CD14-positive monocyte (primary cell): ENCODE measurements at regions not wholly inside any gene's neighbourhood (a gene's known extent, or its start where the extent isn't known, plus 50 kb on each side); places are given as distances from the start of the nearest gene placed in this dataset.

Experiments used
- DNase-seq, 3 donors: peaks; one replicate each; pipeline ENCODE4 v3.0.0-alpha.2; 2011 to 2022
- H2AFZ ChIP-seq: 2 replicates; pipeline ENCODE4 v1.6.0; 2012; ENCODE audit warnings: mild to moderate bottlenecking, low read depth, low read length, inconsistent platforms; ENCODE audit not compliant: insufficient read depth, poor library complexity, severe bottlenecking
- H3K27ac ChIP-seq, 2 donors: 1 replicate in 1 of 2; 2 replicates in 1 of 2; pipeline ENCODE4 v1.5.1; 2012 to 2013; ENCODE audit warnings: low read length in 2 of 2, control low read depth in 1 of 2, inconsistent platforms in 1 of 2, low read depth in 1 of 2, mild to moderate bottlenecking in 1 of 2
- H3K27me3 ChIP-seq, 2 donors: one replicate each; pipeline versions ENCODE4 v1.6.0 to v1.6.1; 2011 to 2013; ENCODE audit warnings: low read length in 2 of 2; ENCODE audit not compliant: control insufficient read depth in 2 of 2, insufficient read depth in 2 of 2
- H3K36me3 ChIP-seq, 2 donors: replicated peaks in 1 of 2; 1 replicate in 1 of 2; 2 replicates in 1 of 2; pipeline versions ENCODE4 v1.5.1 to v1.6.1; 2012 to 2013; ENCODE audit warnings: low read length in 2 of 2, control low read depth in 1 of 2, inconsistent platforms in 1 of 2, mild to moderate bottlenecking in 1 of 2; ENCODE audit not compliant: insufficient read depth in 2 of 2, control insufficient read depth in 1 of 2
- H3K4me1 ChIP-seq, 2 donors: 1 replicate in 1 of 2; 2 replicates in 1 of 2; pipeline versions ENCODE4 v1.5.1 to v1.6.1; 2012 to 2013; ENCODE audit warnings: low read length in 2 of 2, control low read depth in 1 of 2, inconsistent platforms in 1 of 2, mild to moderate bottlenecking in 1 of 2, moderate library complexity in 1 of 2; ENCODE audit not compliant: insufficient read depth in 2 of 2, control insufficient read depth in 1 of 2
- H3K4me2 ChIP-seq: replicated peaks from 2 replicates; pipeline ENCODE3; 2012; ENCODE audit warnings: low read length, moderate library complexity, mild to moderate bottlenecking; ENCODE audit not compliant: poor library complexity, severe bottlenecking; ENCODE audit errors: extremely low read depth
- H3K4me3 ChIP-seq, 3 experiments: fragments of 200-600 bp in 1 of 3; sonication (generic) in 1 of 3; replicated peaks in 1 of 3; 1 replicate in 2 of 3; 2 replicates in 1 of 3; pipeline ENCODE4 v1.5.1; 2011 to 2013; ENCODE audit warnings: low read length in 3 of 3, mild to moderate bottlenecking in 3 of 3, control low read depth in 2 of 3, low read depth in 2 of 3, inconsistent platforms in 1 of 3, moderate library complexity in 1 of 3
- H3K79me2 ChIP-seq: 2 replicates; pipeline ENCODE4 v1.6.0; 2012; ENCODE audit warnings: mild to moderate bottlenecking, control low read depth, inconsistent platforms, low read length, moderate library complexity; ENCODE audit not compliant: insufficient read depth
- H3K9ac ChIP-seq: 2 replicates; pipeline ENCODE4 v1.6.0; 2017; ENCODE audit warnings: low read length, mild to moderate bottlenecking; ENCODE audit not compliant: insufficient read depth, poor library complexity, severe bottlenecking
- H3K9me3 ChIP-seq, 2 donors: replicated peaks in 1 of 2; 1 replicate in 1 of 2; 2 replicates in 1 of 2; pipeline versions ENCODE4 v1.5.1 to v1.6.1; 2012 to 2013; ENCODE audit warnings: low read length in 2 of 2, control low read depth in 1 of 2; ENCODE audit not compliant: control insufficient read depth in 1 of 2, insufficient read depth in 1 of 2
- H4K20me1 ChIP-seq: 2 replicates; pipeline ENCODE4 v1.6.0; 2012; ENCODE audit warnings: mild to moderate bottlenecking, low read length, control low read depth, moderate library complexity; ENCODE audit not compliant: insufficient read depth
- H3K27ac Mint-ChIP-seq, 7 donors: one replicate each; pipeline ENCODE4 v1.8.0; 2020; ENCODE audit warnings: mild to moderate bottlenecking in 7 of 7, mixed read lengths in 7 of 7, moderate library complexity in 6 of 7, inconsistent platforms in 2 of 7
- H3K27me3 Mint-ChIP-seq, 3 donors: one replicate each; pipeline ENCODE4 v1.8.0; 2021 to 2022; ENCODE audit warnings: low read depth in 3 of 3, mild to moderate bottlenecking in 3 of 3, mixed read lengths in 3 of 3, moderate library complexity in 3 of 3, inconsistent platforms in 1 of 3
- H3K36me3 Mint-ChIP-seq, 2 donors: one replicate each; pipeline ENCODE4 v1.8.0; 2020; ENCODE audit warnings: mixed read lengths in 2 of 2, inconsistent platforms in 1 of 2, mild to moderate bottlenecking in 1 of 2
- H3K4me1 Mint-ChIP-seq: one replicate; pipeline ENCODE4 v1.8.0; 2020; ENCODE audit warnings: mild to moderate bottlenecking, mixed read lengths
- H3K4me3 Mint-ChIP-seq, 2 donors: one replicate each; pipeline ENCODE4 v1.8.0; 2020; ENCODE audit warnings: mild to moderate bottlenecking in 2 of 2, mixed read lengths in 2 of 2, moderate library complexity in 1 of 2
- H3K9me3 Mint-ChIP-seq, 7 donors: one replicate each; pipeline ENCODE4 v1.8.0; 2020 to 2022; ENCODE audit warnings: mixed read lengths in 7 of 7, mild to moderate bottlenecking in 6 of 7, moderate library complexity in 6 of 7, inconsistent platforms in 2 of 7
- CTCF ChIP-seq: fragments of 200-600 bp; IDR thresholded peaks from one replicate; pipeline ENCODE4 v1.8.0; 2022; ENCODE audit warnings: antibody characterized with exemption, mild to moderate bottlenecking
- WGBS: methylation state at CpG from one replicate; pipeline ENCODE4 v1.1.5; 2013; ENCODE audit warnings: missing lambda C conversion rate; ENCODE audit not compliant: insufficient coverage; 5-methylcytosine and 5-hydroxymethylcytosine counted together
- intact Hi-C, 2 donors: fragments of 100-400 bp; cut with micrococcal nuclease; formaldehyde crosslinking; loops; one replicate each; pipeline versions ENCODE4 v1.15.0 to v1.15.1; 2023

- DNase-seq: no peak
- no peak overlapping the region for H3K4me3 ChIP-seq
- Mint-ChIP-seq H3K4me3 (no peak overlapping the region), H3K36me3 (no peaks in the 10 kb centered on the region), H3K27ac (no peak overlapping the region), H3K9me3 (peaks cover 1 to 17% (median 4%) of the 10 kb centered on the region in 7 donors), H3K27me3 (peaks cover 0 to 1% (median 0%) of the 10 kb centered on the region in 3 donors), H3K4me1 (no peaks in the 10 kb centered on the region)
- no peaks in the 10 kb centered on the region for H3K36me3 ChIP-seq
- no peak overlapping the region for H3K27ac ChIP-seq
- H3K9me3 ChIP-seq: peaks cover 16% of the 10 kb centered on the region in 2 donors
- H3K4me2 ChIP-seq: no peak overlapping the region
- no peaks in the 10 kb centered on the region for H3K27me3 ChIP-seq
- intact Hi-C loops: no loop called here
- no peaks in the 10 kb centered on the region for H3K79me2 ChIP-seq
- H2AFZ ChIP-seq: no peak overlapping the region
- H3K4me1 ChIP-seq: no peaks in the 10 kb centered on the region
- H4K20me1 ChIP-seq: no peaks in the 10 kb centered on the region
- WGBS: 77% methylated on average over 4 of the region's 6 CpGs
- no peak overlapping the region for H3K9ac ChIP-seq
- no peak for TF ChIP-seq CTCF
Measured at GRCh38 chr13:108060111-108060510, 155.2 kb downstream of the LIG4 start.

GRCh38 chr13:108056278-108056677, 159.1 kb downstream of the LIG4 start:
- intact Hi-C loops: no loop called here
- Histone ChIP-seq H3K9me3 (peaks cover 14 to 16% of the 10 kb centered on the region in 2 donors), H4K20me1 (no peaks in the 10 kb centered on the region), H3K4me2 (no peak overlapping the region), H3K27me3 (no peaks in the 10 kb centered on the region), H2AFZ (no peak overlapping the region), H3K36me3 (no peaks in the 10 kb centered on the region), H3K27ac (no peak overlapping the region), H3K4me1 (no peaks in the 10 kb centered on the region), H3K4me3 (no peak overlapping the region), H3K79me2 (no peaks in the 10 kb centered on the region), H3K9ac (no peak overlapping the region)
- DNase-seq: no peak
- Mint-ChIP-seq H3K36me3 (no peaks in the 10 kb centered on the region), H3K4me3 (no peak overlapping the region), H3K27me3 (no peaks in the 10 kb centered on the region), H3K9me3 (peaks cover 0 to 14% (median 4%) of the 10 kb centered on the region in 7 donors), H3K4me1 (no peaks in the 10 kb centered on the region), H3K27ac (no peak overlapping the region)
- no peak for TF ChIP-seq CTCF
- WGBS: no CpG with 5 or more reads among the region's 2 CpGs
